ENCODE measurements at regions not wholly inside any gene's neighbourhood (a gene's known extent, or its start where the extent isn't known, plus 50 kb on each side); places are given as distances from the start of the nearest gene placed in this dataset.
"Not testable (repeated sequence)": the region's sequence is repeated elsewhere in the genome, so short reads cannot be mapped to it uniquely, and the experiment has no call there.

GRCh38 chr2:187906021-187906420 is 351.8 kb upstream of the TFPI start:
- intact Hi-C loops (cut with DNase I; ENCODE audit: low total_unique reads) = no loop called here
- 76 to 85% (median 78%) methylated on average over 3 of the region's 3 CpGs for WGBS, 5 donors
- DNase-seq = no peak
- no peaks in the 10 kb centered on the region for H3K36me3 ChIP-seq
- no peaks in the 10 kb centered on the region for H3K4me1 ChIP-seq
- no peaks in the 10 kb centered on the region for H3K27me3 ChIP-seq
- TF ChIP-seq POLR2A (IDR thresholded peaks at IDR 0.05) (no peak), EP300 (IDR thresholded peaks at IDR 0.05) (no peak), CTCF (IDR thresholded peaks at IDR 0.05) (no peak), POLR2AphosphoS5 (IDR thresholded peaks at IDR 0.05) (no peak)
- H3K27ac ChIP-seq = no peak overlapping the region
- no peaks in the 10 kb centered on the region for H3K9me3 ChIP-seq
- no peak overlapping the region for H3K4me3 ChIP-seq

- DNase-seq; H3K27me3 ChIP-seq; H3K27ac ChIP-seq; H3K4me1 ChIP-seq; H3K36me3 ChIP-seq; H3K9me3 ChIP-seq; intact Hi-C loops (cut with DNase I; ENCODE audit: low total_unique reads); H3K4me3 ChIP-seq: not testable (repeated sequence)
- WGBS, 5 donors = 80 to 100% (median 93%) methylated on average over 1 of the region's 1 CpG; no CpG with 5 or more reads in 1 of the 5 donors
Measured at GRCh38 chr2:187910922-187911321, 356.7 kb upstream of the TFPI start.

GRCh38 chr2:187912950-187913349 is 358.7 kb upstream of the TFPI start:
- Histone ChIP-seq H3K4me1 (no peaks in the 10 kb centered on the region), H3K36me3 (no peaks in the 10 kb centered on the region), H3K27ac (no peak overlapping the region), H3K4me3 (no peak overlapping the region), H3K27me3 (no peaks in the 10 kb centered on the region), H3K9me3 (no peaks in the 10 kb centered on the region)
- TF ChIP-seq POLR2A (IDR thresholded peaks at IDR 0.05) (no peak), POLR2AphosphoS5 (IDR thresholded peaks at IDR 0.05) (no peak), CTCF (IDR thresholded peaks at IDR 0.05) (no peak), EP300 (IDR thresholded peaks at IDR 0.05) (no peak)
- intact Hi-C loops (cut with DNase I; ENCODE audit: low total_unique reads) = no loop called here
- DNase-seq = no peak

- 67 to 85% (median 84%) methylated on average over 4 of the region's 4 CpGs for WGBS, 5 donors
- H3K9me3 ChIP-seq = no peaks in the 10 kb centered on the region
- DNase-seq = peak in 1 of 2 donors; percentile 11
- TF ChIP-seq EP300 (IDR thresholded peaks at IDR 0.05) = no peak
- TF ChIP-seq CTCF (IDR thresholded peaks at IDR 0.05) = no peak
- no peak for TF ChIP-seq POLR2A (IDR thresholded peaks at IDR 0.05)
- TF ChIP-seq POLR2AphosphoS5 (IDR thresholded peaks at IDR 0.05) = no peak
- no peaks in the 10 kb centered on the region for H3K27me3 ChIP-seq
- no peak overlapping the region for H3K27ac ChIP-seq
- intact Hi-C loops (cut with DNase I; ENCODE audit: low total_unique reads) = no loop called here
- no peak overlapping the region for H3K4me3 ChIP-seq
- H3K36me3 ChIP-seq = no peaks in the 10 kb centered on the region
- H3K4me1 ChIP-seq = no peaks in the 10 kb centered on the region
Measured at GRCh38 chr2:187915810-187916209, 361.6 kb upstream of the TFPI start.

GRCh38 chr2:187916799-187917198 is 362.6 kb upstream of the TFPI start:
- WGBS, 5 donors = 56 to 73% (median 68%) methylated on average over 1 of the region's 1 CpG
- TF ChIP-seq POLR2AphosphoS5 (IDR thresholded peaks at IDR 0.05) (no peak), EP300 (IDR thresholded peaks at IDR 0.05) (no peak), POLR2A (IDR thresholded peaks at IDR 0.05) (no peak), CTCF (IDR thresholded peaks at IDR 0.05) (no peak)
- H3K36me3 ChIP-seq = no peaks in the 10 kb centered on the region
- DNase-seq = no peak
- no peak overlapping the region for H3K4me3 ChIP-seq
- H3K27ac ChIP-seq = no peak overlapping the region
- no peaks in the 10 kb centered on the region for H3K27me3 ChIP-seq
- intact Hi-C loops (cut with DNase I; ENCODE audit: low total_unique reads) = no loop called here
- H3K9me3 ChIP-seq = no peaks in the 10 kb centered on the region
- no peaks in the 10 kb centered on the region for H3K4me1 ChIP-seq

All from stomach (tissue), 8 donors.